Posterior cingulate gyrus (tissue), 11 donors: ENCODE measurements at regions not wholly inside any gene's neighbourhood (a gene's known extent, or its start where the extent isn't known, plus 50 kb on each side); places are given as distances from the start of the nearest gene placed in this dataset.
"Not testable (repeated sequence)": the region's sequence is repeated elsewhere in the genome, so short reads cannot be mapped to it uniquely, and the experiment has no call there.

Source experiments
- DNase-seq, 10 donors: peaks; one replicate each; pipeline versions ENCODE4 v3.0.0 to v3.0.0-alpha.2; 2020 to 2021; ENCODE audit warnings: mixed read lengths in 3 of 10
- intact Hi-C: fragments of 100-400 bp; cut with DNase I; formaldehyde crosslinking; loops from one replicate; pipeline ENCODE4 v1.15.1; 2023

DNA sequence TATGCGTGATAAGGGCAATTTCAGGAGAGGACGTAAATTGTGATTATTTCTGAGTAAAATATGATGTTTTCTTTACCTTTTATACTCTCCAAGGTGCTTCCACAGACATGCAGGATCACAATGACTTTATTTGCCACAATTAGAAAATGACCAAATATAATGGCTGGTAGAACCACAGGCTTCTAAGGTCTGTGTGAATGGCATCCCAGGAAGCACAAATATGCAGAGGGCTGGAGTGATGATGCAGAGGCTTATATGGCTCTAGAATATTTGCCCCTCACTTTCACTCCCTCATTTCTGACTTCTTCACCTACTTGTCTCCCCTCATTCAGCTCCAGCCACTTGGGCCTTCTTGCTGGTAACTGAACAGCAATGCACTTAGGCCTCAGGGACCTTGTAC, 502.1 kb upstream of the MAP3K7 start:
- DNase-seq: no peak
- intact Hi-C loops: no loop called here

DNA sequence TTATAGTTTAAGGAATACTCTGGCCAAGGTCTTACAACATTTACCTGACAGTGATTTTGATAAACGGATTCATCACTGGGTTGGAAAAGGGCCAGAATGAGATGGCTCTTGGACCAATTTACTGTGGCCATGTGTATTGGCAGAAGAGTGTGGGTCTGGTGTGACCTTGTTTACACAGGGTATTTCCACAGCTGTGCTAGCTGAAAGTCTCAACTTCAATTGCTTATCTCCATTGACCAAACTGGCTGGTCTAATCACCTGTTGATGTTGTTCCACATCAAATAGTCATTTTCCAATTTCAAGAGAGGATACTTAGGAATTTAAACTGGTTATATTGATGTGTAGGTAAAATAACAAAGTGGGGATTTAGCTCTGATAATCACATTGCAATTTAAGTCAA, 501.6 kb upstream of the MAP3K7 start:
- no peak for DNase-seq
- intact Hi-C loops: no loop called here

DNA sequence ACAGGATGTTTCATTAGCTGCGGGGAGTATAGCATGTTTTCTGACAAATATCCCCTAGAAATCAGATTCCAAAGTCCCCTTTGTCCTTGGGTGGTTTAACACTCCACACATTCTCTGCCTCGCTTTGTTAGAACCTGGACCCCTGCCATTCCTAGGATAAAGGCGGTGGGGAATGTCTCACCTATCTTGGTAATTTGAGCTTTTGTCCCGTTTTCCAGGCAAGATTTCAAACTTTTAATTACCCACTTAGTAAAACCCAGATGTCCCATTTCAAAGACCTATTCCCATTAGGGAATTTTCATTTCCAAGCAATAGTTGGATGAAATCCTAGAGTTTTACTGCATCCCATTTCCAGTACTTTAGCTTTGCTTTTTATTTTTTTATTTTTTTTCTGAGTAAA, 501.0 kb upstream of the MAP3K7 start:
- peak in 1 of 10 donors; percentile 9 for DNase-seq
- intact Hi-C loops: no loop called here

DNA sequence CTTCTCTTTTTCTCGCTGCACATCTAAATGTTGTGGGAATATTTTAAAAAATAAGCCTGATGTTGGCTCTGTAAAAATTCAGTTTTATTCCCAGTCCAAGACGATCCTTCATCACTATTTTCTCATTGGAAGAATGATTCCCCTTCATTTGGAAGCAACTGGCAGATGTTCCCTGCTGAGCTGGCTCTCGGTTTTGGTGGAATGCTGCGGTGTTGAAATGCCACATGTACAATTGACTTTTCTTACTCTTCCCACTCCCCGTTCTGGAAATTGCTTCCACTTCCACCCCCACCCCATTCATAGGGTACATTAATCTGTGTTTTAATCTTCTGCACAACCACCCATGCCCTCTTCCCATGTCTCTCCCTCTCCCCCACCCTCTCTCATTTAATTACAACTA, 496.3 kb upstream of the MAP3K7 start:
- intact Hi-C loops: no loop called here

DNA sequence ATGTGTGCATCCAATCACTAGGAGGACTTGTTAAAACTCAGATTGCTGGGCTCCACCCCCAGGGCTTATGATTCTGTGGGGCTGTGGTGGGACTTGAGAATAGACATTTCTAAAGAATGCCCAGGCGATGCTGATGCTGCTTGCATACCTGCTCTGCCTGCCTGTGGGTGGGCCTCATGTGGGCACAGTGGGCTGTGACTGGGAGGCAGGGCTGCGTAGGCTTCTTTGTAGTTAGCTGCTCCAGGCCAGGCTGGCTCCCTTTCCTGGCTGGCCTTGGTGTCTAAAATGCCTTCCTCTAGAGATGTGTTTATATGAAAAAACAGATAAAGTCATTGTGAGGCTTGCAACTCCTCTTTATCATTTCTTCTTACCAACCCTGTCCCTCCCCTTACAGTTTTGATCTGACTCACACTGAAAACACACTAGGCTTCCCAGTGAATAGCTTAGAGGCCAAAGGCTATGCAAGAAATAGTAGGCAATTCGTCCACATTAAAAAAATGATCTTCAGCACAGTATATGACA, 495.5 kb upstream of the MAP3K7 start:
- peak in 2 of 10 donors; percentile 66 to 77 for DNase-seq
- intact Hi-C loops: no loop called here

More for the DNA sequence above, 496.3 kb upstream of the MAP3K7 start:
- no peak for DNase-seq

DNA sequence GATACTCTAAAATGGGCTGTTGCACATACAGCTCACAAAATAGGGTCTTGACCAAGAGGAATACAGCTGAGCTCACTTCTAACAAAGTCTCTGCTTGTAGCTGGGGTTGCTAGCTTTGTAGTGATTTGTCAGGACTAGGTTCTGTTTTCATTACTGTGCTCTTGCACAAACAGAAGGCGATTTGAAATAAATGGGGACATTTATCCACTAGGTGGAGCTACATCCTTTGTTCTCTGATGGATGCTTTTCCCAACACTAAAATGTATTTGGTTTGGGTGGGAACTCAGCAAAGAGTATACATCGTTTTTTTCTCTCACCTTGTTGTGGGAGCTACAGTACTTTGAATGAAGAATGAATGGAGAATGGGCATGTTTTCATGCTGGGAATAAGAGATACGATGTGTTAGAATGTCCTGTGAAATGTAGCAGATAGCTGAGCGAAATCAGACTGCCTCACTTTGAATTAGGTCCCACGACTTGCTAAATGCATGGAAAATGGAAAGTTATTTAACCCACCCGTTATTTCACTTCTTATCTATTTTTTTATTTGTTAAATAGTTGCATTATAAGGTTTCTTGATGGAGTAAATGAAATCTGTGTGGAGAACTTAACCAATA, 494.7 kb upstream of the MAP3K7 start:
- DNase-seq: no peak
- intact Hi-C loops: no loop called here

DNA sequence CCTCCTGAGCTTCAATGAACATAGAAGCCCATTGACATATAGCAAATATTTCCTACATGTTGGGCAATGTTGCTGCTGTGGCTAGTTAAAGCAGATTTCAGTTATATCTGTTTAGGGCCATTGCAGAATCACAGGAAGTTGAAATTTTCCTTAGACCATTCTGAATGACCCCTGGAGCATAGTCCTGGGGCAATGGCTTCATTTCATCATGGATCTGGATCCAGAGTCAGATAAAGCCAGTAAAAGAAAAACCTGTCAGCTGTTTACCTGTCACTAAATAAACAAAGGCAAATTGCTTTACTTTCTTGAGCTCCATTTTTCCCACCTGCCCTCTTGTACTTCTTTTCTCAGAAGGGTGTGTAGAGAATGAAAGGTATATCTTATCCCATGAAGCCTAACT, 494.0 kb upstream of the MAP3K7 start:
- no peak for DNase-seq
- intact Hi-C loops: no loop called here

DNA sequence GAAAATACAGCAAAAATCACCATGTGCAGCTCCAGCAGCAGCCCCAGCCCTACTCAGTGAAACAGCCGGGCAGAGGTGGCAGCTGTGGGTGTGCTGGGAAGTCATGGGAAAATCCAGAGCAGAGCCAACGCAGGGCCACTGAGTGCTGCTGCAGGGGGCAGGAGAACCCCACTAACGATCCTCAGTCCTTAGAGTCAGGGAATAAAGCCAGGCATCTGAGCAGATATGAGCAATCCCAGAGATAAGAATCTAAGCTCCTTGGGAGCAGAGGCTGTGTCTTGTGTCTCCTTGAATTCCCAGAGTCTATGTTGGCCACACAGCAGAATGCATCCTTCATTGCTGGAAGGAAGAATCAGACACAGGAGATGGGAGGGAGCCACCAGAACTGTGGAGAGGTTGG, 493.1 kb upstream of the MAP3K7 start:
- intact Hi-C loops: no loop called here
- peak in 1 of 10 donors; percentile 76 for DNase-seq

DNA sequence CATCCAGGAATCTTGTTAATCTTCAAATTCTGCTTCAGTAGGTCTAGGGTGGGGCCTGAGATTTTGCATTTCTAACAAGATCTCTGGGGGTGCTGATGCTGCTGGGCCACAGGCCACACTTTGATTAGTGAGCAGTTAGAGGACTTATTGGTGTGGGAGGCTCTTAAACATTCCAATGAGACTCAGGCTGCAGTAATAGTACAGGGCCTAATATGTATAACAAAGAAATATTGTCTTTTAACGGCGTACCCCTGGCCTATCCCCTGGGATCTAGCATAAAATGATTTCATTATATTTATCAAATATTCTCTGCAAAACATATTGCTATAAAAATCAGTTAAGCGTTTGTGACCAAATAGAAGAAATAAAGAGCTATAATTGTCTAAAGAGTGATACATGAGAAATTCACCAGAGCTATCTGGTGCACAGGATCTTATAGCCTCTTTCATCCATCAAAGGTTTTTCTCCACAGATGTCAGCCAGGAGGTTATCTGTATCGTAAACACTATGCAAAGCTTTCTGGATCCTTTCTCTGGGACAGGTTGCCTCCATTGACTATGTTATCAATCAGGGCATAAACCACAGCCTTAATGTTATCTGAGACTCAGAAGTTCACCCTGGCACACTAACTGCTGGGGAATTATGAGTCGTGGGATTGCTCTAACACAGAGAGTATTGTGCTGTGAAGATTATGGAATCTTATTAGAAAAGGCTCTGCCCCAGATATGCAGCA, 488.5 kb upstream of the MAP3K7 start:
- DNase-seq: no peak
- intact Hi-C loops: no loop called here

DNA sequence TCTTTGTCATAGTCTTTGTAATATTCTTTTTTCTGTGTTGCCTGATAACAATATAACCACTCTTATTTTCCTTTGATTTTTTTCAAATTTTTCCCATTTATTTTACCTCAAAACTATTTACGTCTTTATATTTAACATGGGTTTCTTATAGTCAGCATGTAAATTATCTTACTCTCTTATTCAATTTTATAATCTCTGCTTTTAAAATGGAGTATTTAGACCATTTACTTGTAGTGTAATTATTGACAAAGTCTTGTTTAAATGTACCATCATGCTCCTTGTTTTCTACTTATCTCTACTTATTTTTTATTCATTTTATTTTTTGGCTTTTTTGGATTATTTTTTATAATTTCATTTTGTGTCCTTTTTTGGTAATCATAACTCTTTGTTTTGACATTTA, 476.5 kb upstream of the MAP3K7 start:
- DNase-seq: no peak
- intact Hi-C loops: no loop called here

DNA sequence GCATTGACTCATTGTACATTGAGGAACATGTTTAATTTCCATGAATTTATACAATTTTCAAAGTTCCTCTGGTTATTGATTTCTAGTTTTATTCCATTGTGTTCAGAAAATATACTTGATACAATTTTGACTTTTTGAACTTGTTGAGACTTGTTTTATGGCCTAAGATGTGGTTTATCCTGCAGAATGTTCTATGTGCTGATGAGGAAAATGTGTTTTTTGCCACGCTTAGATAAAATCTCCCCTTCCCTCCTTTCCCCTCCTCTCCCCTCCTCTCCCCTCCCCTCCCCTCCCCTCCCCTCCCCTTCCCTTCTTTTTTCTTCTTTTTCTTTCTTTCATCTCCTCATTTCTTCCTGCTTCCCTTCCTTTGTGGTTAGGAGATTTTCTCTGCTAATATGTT, 470.8 kb upstream of the MAP3K7 start:
- intact Hi-C loops: no loop called here
- DNase-seq: no peak

DNA sequence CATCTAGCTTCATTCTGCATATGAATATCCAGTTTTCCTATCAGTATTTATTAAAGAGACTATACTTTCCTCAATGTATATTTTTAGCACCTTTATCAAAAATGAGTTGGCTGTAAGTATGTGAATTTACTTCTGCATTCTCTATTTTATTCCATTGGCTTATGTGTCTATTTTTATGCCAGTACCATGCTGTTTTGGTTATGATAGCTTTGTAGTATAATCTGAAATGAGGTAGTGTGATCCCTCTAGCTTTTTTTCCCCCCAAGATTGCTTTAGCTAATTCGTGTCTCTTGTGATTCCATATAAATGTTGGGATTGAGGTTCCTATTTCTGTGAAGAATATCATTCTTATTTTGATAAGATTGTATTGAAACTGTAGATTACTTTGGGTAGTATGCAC, 469.1 kb upstream of the MAP3K7 start:
- no peak for DNase-seq
- intact Hi-C loops: no loop called here

DNA sequence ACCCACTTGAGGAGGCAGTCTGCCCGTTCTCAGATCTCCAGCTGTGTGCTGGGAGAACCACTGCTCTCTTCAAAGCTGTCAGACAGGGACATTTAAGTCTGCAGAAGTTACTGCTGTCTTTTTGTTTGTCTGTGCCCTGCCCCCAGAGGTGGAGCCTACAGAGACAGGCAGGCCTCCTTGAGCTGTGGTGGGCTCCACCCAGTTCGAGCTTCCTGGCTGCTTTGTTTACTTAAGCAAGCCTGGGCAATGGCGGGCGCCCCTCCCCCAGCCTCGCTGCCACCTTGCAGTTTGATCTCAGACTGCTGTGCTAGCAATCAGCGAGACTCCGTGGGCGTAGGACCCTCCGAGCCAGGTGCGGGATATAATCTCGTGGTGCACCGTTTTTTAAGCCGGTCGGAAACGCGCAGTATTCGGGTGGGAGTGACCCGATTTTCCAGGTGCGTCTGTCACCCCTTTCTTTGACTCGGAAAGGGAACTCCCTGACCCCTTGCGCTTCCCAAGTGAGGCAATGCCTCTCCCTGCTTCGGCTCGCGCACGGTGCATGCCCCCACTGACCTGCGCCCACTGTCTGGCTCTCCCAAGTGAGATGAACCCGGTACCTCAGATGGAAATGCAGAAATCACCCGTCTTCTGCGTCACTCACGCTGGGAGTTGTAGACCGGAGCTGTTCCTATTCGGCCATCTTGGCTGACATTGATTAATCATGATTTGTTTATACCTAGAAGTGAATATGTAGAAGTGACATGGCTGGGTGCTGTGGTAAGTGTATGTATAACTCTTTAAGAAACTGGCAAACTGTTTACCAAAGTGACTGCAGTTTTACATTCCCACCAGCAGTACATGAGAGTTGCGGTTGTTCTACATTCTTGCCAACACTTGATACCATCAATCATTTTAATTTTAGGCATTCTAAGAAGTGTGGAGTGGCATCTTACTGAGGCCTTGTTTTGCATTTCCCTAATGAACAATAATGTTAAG, 465.9 kb upstream of the MAP3K7 start:
- intact Hi-C loops: not testable (repeated sequence)
- peak in 1 of 10 donors; percentile 57 for DNase-seq

DNA sequence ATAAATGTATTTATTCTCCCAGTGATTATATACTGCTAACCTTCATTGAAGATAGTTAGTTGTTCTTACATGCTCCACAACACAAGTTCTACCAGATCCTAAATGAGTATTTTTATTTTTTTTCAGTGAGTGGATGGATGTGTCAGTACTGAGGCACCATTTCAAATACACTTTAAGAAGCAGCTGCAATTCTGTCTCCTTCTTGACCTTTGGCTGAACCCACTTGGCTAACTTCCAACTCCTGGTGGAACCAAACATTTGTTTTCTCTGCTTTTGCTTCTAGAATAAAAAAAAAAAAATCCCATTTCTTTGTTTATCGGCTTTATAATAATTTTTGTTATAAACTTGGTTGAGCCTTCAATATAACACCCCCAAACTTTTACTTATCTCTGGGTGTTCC, 458.3 kb upstream of the MAP3K7 start:
- intact Hi-C loops: no loop called here
- DNase-seq: no peak

DNA sequence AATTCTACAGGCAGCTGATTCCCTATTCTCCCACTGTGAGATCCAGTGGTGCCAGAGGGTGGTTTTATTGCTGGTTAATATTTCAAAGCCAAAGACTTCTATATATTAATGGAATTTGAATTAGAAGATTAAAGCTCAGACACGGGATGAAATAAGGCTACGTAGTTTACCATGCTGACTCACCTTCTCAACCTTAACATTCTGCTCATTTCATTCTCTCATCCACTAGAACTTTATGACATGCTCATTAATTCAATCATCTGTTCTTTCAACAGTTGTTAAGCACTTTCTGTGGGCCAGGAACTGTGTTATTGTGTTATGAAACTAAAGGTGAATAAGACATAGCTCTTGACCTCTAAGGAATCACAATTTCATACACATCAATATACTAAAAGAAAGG, 456.9 kb upstream of the MAP3K7 start:
- DNase-seq: no peak
- intact Hi-C loops: no loop called here

DNA sequence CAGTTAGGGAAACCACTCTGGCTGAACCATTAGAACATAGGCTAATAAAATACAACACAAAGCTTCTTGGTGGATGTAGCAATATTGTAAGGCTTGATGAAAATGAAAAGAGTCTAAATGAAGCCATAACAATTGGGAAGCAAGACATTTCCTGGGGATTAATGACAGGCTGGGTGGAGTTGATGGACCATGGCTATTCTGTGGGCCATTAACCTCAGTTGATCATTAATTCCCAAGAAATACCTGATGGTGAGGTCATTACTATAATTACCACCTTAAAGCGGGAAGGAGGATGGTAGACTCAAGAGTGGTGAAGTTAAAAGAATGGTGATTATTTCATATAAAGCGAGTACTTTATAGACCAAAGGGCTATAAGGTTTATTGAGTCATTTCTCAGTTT, 455.8 kb upstream of the MAP3K7 start:
- intact Hi-C loops: no loop called here
- no peak for DNase-seq

DNA sequence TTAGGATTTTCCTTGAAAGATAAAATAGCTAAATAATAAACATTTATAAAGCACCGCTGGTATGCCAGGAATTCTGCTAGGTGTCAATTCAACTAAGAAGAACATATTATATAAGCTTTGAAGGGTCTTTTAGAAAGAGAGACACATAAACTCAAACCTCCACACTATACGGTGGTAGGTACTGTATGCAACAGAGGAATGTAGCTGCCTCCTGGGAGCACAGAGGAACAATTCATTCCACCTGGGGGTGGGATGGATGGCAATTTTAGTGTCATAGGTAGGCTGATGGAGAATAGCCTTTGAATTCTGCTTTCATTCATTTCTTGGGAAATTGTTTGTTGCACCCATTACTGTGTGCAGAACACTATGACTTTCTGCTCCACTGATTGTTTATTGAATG, 447.1 kb upstream of the MAP3K7 start:
- intact Hi-C loops: no loop called here

DNA sequence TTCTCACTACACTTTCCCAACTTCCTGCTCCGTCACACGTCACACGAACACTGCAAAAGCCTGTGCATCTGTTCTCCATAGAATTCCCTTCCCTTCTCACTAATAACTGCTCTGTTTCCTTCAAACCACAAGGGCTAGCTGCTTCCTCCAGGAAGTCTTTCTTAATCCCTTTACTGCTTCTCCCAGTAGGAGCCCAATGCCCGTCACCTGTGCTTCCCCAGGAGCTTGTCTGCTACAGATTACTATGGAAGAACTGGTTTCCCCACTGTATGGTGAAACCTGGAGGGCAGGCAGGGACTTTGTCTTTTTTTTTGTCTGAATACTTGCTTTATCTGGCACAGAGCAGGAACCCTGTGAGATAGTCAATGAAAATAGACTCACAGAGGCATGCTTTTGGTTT, 444.7 kb upstream of the MAP3K7 start:
- DNase-seq: no peak
- intact Hi-C loops: no loop called here

More for the DNA sequence above, 447.1 kb upstream of the MAP3K7 start:
- no peak for DNase-seq

DNA sequence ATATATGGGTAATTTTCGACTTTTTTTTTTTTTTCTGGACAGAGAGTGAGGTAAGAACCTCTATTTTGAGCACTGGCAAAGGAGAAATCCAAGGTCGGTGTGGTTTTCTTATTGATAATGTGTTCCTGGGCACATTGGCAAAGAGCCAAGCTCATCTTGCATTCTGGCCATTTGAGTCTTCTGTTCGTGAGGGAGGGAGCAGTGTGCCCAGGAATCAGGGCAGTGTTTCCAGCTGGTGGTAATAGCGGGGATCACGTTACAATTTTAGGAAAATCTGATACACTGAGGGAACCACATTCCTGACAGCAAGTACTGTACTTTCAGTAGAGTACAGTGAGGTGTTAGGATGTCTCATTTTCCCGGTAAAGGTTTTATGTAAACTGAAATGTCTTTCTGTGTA, 442.3 kb upstream of the MAP3K7 start:
- intact Hi-C loops: no loop called here
- no peak for DNase-seq

DNA sequence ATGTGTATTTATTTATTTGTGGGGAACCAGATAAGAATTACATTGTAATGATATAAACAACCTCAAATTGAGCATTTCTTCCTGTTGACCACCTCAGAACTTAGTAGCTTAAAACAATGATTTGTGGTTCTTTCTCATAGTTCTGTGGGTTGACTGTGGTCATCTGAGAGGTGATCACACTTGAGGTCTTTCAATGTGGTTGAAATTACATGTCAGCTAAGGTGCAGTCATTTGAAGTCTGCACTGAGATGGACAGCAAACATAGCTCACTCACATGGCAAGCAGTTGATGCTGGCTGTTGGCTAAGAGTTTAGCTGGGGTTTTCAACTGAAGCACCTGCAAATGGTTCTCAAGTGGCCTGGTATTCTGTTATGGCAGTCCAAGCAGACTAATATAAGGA, 436.7 kb upstream of the MAP3K7 start:
- intact Hi-C loops: no loop called here
- no peak for DNase-seq

DNA sequence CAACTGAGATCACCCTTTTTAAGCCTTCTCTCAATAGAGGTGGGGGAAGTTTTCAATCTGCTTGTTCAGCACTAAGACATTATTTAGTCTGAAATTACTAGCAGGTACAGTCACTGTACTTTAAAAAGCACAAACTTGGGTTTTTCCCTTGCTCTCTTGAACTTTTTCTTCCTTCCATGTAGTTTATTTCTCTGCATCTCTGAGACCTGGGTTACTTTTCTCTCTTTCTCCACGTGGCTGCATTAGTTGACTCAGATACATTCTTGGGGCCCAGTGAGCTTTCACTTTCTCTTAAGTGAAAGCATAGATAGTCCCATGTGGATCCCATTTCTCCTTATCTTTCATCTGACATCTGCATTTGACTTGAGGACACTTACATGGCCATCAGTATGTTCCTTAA, 433.9 kb upstream of the MAP3K7 start:
- intact Hi-C loops: no loop called here
- no peak for DNase-seq
